OCI-LY3 (cell line): ENCODE measurements at regions not wholly inside any gene's neighbourhood (a gene's known extent, or its start where the extent isn't known, plus 50 kb on each side); places are given as distances from the start of the nearest gene placed in this dataset.

Experiments used
- EZH2phosphoT487 ChIP-seq: fragments of 200-600 bp; shearing (Covaris generic); IDR thresholded peaks from 2 replicates; pipeline ENCODE4 v1.6.1; 2018; ENCODE audit warnings: antibody characterized with exemption, mixed run types, low read depth
- TF ChIP-seq, protein P1 (sequence below): fragments of 200-600, 300-600 bp; sonication (generic); IDR thresholded peaks from 2 replicates; pipeline ENCODE4 v1.5.1; 2014; ENCODE audit warnings: antibody characterized with exemption, low read length, low read depth

DNA sequence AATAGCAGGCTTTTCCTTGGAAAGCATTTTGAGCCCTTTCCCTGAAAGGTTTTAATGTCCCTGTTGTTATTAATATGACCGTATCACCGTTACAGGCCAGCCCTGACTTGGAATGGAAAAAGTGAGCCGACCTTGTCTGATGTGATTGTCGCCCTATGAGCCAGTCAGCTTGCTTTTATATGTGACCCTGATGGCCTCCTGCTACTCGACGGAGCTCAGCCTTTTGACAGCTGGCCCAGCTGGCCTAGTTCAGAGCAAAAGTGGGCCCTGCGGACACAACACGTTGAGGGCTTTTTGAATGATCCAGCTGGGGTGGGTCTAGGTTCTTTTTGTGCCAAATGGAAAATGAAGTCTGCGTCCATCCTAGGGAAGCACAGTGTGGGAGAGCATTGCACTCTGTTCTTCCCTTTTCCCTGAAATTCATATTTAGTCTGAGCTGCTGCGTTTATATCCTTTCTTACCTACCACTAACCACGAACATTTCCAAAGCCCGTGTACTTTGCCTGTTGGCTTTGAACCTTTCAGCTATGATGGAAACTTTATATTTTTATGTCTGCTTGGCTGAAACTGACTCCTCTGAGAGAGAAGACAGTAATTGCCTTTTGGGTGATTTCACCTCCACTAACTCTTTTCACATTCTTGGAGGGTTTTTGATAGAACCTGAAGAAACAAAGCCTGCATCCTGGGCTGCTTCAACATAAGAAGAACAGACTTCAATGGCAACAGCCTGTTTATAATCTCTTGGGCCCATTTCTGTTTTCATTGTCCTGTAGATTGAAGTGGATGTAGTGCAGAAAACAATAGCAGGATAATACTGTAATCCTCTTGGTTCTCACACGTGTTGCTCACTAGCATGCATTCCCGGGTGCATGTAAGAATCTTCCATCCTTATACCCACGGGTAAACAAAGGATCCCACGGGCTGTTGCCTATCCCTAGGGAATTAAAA is 121.8 kb upstream of the HDGFL1 start:
- TF ChIP-seq, protein P1, sequence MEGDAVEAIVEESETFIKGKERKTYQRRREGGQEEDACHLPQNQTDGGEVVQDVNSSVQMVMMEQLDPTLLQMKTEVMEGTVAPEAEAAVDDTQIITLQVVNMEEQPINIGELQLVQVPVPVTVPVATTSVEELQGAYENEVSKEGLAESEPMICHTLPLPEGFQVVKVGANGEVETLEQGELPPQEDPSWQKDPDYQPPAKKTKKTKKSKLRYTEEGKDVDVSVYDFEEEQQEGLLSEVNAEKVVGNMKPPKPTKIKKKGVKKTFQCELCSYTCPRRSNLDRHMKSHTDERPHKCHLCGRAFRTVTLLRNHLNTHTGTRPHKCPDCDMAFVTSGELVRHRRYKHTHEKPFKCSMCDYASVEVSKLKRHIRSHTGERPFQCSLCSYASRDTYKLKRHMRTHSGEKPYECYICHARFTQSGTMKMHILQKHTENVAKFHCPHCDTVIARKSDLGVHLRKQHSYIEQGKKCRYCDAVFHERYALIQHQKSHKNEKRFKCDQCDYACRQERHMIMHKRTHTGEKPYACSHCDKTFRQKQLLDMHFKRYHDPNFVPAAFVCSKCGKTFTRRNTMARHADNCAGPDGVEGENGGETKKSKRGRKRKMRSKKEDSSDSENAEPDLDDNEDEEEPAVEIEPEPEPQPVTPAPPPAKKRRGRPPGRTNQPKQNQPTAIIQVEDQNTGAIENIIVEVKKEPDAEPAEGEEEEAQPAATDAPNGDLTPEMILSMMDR, result no peak
- no peak for TF ChIP-seq EZH2phosphoT487
